Upper lobe of left lung (tissue), 6 donors: ENCODE measurements at regions not wholly inside any gene's neighbourhood (a gene's known extent, or its start where the extent isn't known, plus 50 kb on each side); places are given as distances from the start of the nearest gene placed in this dataset.

Experiments used
- ATAC-seq, 2 donors: fragments of 200-7000 bp; cut with Tn5 transposase; one replicate each; pipeline ENCODE4 v1.9.1; 2022; ENCODE audit warnings: mild to moderate bottlenecking in 2 of 2, moderate library complexity in 2 of 2; ENCODE audit not compliant: low FRiP score in 2 of 2
- DNase-seq, 2 donors: peaks; one replicate each; pipeline ENCODE4 v3.0.0-alpha.2; 2019 to 2020
- H3K27ac ChIP-seq, 4 donors: fragments of 200-600 bp; sonication (generic); one replicate each; pipeline ENCODE4 v1.5.1; 2016 to 2019
- H3K27me3 ChIP-seq, 4 donors: fragments of 200-600 bp; sonication (generic); one replicate each; pipeline ENCODE4 v1.5.1; 2017 to 2019
- H3K36me3 ChIP-seq, 4 donors: fragments of 200-600 bp; sonication (generic); one replicate each; pipeline ENCODE4 v1.5.1; 2016 to 2019
- H3K4me1 ChIP-seq, 4 donors: fragments of 200-600 bp; sonication (generic); one replicate each; pipeline ENCODE4 v1.5.1; 2018 to 2019
- H3K4me3 ChIP-seq, 4 donors: fragments of 200-600 bp; sonication (generic); one replicate each; pipeline ENCODE4 v1.5.1; 2017 to 2019; ENCODE audit warnings: mild to moderate bottlenecking in 2 of 4, moderate library complexity in 1 of 4
- H3K9me3 ChIP-seq, 4 donors: fragments of 200-600 bp; sonication (generic); one replicate each; pipeline ENCODE4 v1.5.1; 2018 to 2019
- EP300 ChIP-seq, 4 donors: sonication (generic); formaldehyde crosslinking; IDR thresholded peaks; one replicate each; pipeline ENCODE4 v1.5.1; 2017; ENCODE audit warnings: antibody characterized with exemption in 4 of 4, control low read depth in 2 of 4
- POLR2A ChIP-seq, 4 donors: fragments of 450-650 bp; IDR thresholded peaks; one replicate each; pipeline ENCODE4 v1.5.1; 2016 to 2017; ENCODE audit warnings: antibody characterized with exemption in 4 of 4, mild to moderate bottlenecking in 2 of 4
- POLR2AphosphoS5 ChIP-seq, 2 donors: sonication (generic); formaldehyde crosslinking; IDR thresholded peaks; one replicate each; pipeline ENCODE4 v1.5.1; 2017; ENCODE audit warnings: antibody characterized with exemption in 2 of 2
- WGBS, 2 donors: methylation state at CpG; one replicate each; pipeline ENCODE4 v1.1.5; 2017 to 2018; 5-methylcytosine and 5-hydroxymethylcytosine counted together
- TF ChIP-seq, protein P1 (sequence below), 6 experiments: fragments of 450-650 bp in 4 of 6; fragments of 200-600 bp in 2 of 6; sonication (generic) in 2 of 6; IDR thresholded peaks; one replicate each; pipeline ENCODE4 v1.5.1; 2016 to 2019; ENCODE audit warnings: antibody characterized with exemption in 6 of 6
- donor health status: DM: no; HTN: no; CAD: no; lungs with moderate emphysema.
- donor health status: DM: no; HTN: yes; CAD: no; lungs with severe emphysema.

- DNase-seq, result no peak
Observed at GRCh38 chr14:42911642-42912041, 1305.0 kb downstream of the LRFN5 start.

DNA sequence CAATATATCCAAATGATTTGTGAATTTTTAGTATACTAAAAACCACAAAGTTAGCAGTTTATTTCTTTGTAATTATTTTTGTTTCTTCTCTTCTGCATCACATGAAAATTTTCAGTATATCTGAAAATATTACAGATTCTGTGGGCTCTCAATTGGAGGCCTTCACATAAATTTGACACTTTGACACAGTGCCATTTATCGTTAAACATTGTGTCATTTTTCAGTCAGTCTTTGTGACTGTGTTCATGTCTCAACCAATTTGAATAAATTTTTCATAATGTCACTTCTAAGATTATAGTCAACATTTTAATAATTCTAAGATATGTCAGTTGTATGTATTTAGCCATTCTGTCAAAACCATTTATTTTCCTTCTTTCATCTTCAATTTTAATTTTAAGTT lies 1303.0 kb downstream of the LRFN5 start:
- Histone ChIP-seq H3K4me1 (no peaks in the 10 kb centered on the region), H3K4me3 (no peak overlapping the region), H3K9me3 (no peaks in the 10 kb centered on the region), H3K27ac (no peak overlapping the region), H3K27me3 (no peaks in the 10 kb centered on the region), H3K36me3 (no peaks in the 10 kb centered on the region)
- ATAC-seq, result no peak
- TF ChIP-seq, protein P1, sequence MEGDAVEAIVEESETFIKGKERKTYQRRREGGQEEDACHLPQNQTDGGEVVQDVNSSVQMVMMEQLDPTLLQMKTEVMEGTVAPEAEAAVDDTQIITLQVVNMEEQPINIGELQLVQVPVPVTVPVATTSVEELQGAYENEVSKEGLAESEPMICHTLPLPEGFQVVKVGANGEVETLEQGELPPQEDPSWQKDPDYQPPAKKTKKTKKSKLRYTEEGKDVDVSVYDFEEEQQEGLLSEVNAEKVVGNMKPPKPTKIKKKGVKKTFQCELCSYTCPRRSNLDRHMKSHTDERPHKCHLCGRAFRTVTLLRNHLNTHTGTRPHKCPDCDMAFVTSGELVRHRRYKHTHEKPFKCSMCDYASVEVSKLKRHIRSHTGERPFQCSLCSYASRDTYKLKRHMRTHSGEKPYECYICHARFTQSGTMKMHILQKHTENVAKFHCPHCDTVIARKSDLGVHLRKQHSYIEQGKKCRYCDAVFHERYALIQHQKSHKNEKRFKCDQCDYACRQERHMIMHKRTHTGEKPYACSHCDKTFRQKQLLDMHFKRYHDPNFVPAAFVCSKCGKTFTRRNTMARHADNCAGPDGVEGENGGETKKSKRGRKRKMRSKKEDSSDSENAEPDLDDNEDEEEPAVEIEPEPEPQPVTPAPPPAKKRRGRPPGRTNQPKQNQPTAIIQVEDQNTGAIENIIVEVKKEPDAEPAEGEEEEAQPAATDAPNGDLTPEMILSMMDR (IDR thresholded peaks at IDR 0.05), result no peak
- TF ChIP-seq POLR2AphosphoS5 (IDR thresholded peaks at IDR 0.05) (no peak), EP300 (IDR thresholded peaks at IDR 0.05) (no peak), POLR2A (IDR thresholded peaks at IDR 0.05) (no peak)
- DNase-seq, result no peak
- 90 to 96% methylated on average over 1 of the region's 1 CpG for WGBS, 2 donors

More at GRCh38 chr14:42911642-42912041, 1305.0 kb downstream of the LRFN5 start:
- ATAC-seq, result no peak
- Histone ChIP-seq H3K9me3 (no peaks in the 10 kb centered on the region), H3K4me1 (no peaks in the 10 kb centered on the region), H3K36me3 (no peaks in the 10 kb centered on the region), H3K4me3 (no peak overlapping the region), H3K27me3 (no peaks in the 10 kb centered on the region), H3K27ac (no peak overlapping the region)
- TF ChIP-seq POLR2AphosphoS5 (IDR thresholded peaks at IDR 0.05) (no peak), EP300 (IDR thresholded peaks at IDR 0.05) (no peak), POLR2A (IDR thresholded peaks at IDR 0.05) (no peak)
- TF ChIP-seq, protein P1 (IDR thresholded peaks at IDR 0.05), result no peak

DNA sequence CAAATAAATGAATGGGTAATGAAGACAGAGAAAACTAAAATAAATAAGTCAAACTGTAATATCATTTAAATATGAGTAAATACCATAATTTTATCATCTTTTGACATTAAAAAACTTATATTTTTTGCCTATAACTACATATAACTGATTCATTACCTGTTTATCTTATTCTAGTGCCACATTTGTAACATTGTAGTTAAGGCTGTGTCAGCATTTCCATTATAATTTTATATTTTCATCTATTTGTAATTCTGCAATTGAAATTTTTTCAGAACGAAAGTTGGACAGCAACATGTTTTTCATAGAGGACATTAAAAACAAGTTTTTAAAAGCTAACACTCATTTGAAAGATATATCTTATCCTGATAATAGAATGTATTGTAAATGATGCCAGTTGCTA lies 1286.5 kb downstream of the LRFN5 start:
- Histone ChIP-seq H3K36me3 (no peaks in the 10 kb centered on the region), H3K4me3 (no peak overlapping the region), H3K27me3 (no peaks in the 10 kb centered on the region), H3K27ac (no peak overlapping the region), H3K4me1 (no peaks in the 10 kb centered on the region), H3K9me3 (no peaks in the 10 kb centered on the region)
- DNase-seq (no peak), ATAC-seq (no peak)
- TF ChIP-seq, protein P1 (IDR thresholded peaks at IDR 0.05), result no peak
- no peak for TF ChIP-seq POLR2A (IDR thresholded peaks at IDR 0.05)
- TF ChIP-seq POLR2AphosphoS5 (IDR thresholded peaks at IDR 0.05), result no peak
- TF ChIP-seq EP300 (IDR thresholded peaks at IDR 0.05), result no peak
- 40 to 47% methylated on average over 1 of the region's 1 CpG for WGBS, 2 donors

DNA sequence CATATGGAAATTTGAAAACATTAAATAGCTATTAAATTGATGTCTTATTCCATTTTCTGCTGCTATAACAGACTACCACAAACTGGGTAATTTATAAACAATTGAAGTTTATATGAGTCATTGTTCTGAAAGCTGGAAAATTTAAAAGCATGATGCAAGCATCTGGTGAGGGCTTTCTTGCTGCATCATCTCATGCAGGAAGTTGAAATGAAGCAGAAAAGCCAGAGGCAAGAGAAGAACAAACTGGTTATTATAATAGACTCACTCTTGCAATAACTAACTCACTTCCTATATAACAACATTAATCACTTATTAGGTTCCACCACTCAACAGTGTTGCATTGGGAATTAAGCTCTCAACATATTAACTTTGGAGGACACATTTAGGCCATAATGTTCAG lies 1277.4 kb downstream of the LRFN5 start:
- no peaks in the 10 kb centered on the region for H3K4me1 ChIP-seq
- no peak for ATAC-seq
- DNase-seq, result no peak
- H3K4me3 ChIP-seq, result no peak overlapping the region
- TF ChIP-seq POLR2AphosphoS5 (IDR thresholded peaks at IDR 0.05) (no peak), EP300 (IDR thresholded peaks at IDR 0.05) (no peak), POLR2A (IDR thresholded peaks at IDR 0.05) (no peak)
- TF ChIP-seq, protein P1 (IDR thresholded peaks at IDR 0.05), result no peak
- no peak overlapping the region for H3K27ac ChIP-seq
- no peaks in the 10 kb centered on the region for H3K9me3 ChIP-seq
- H3K36me3 ChIP-seq, result no peaks in the 10 kb centered on the region
- no peaks in the 10 kb centered on the region for H3K27me3 ChIP-seq

DNA sequence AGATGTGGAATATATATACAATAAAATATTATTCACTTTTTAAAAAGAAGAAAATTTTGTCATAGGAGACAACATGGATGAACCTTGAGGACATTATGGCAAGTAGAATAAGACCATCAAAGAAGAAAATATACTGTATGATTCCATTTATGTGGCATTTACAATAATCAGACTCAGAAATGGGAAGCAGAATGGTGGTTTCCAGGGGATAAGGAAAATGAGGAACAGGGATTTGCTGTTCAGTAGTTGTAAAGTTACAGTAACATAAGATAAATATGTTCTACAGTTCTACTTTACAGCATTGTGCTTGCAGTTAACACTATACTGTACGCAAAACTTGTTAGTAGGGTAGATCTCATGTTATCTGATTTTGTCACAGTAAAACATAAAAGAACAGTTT lies 1271.0 kb downstream of the LRFN5 start:
- Histone ChIP-seq H3K9me3 (no peaks in the 10 kb centered on the region), H3K27ac (no peak overlapping the region), H3K4me3 (no peak overlapping the region), H3K4me1 (no peaks in the 10 kb centered on the region), H3K36me3 (no peaks in the 10 kb centered on the region), H3K27me3 (no peaks in the 10 kb centered on the region)
- no peak for DNase-seq
- ATAC-seq, result no peak
- TF ChIP-seq POLR2AphosphoS5 (IDR thresholded peaks at IDR 0.05) (no peak), POLR2A (IDR thresholded peaks at IDR 0.05) (no peak), EP300 (IDR thresholded peaks at IDR 0.05) (no peak)
- TF ChIP-seq, protein P1 (IDR thresholded peaks at IDR 0.05), result no peak
- 94 to 100% methylated on average over 1 of the region's 1 CpG for WGBS, 2 donors
